ENCODE measurements at regions not wholly inside any gene's neighbourhood (a gene's known extent, or its start where the extent isn't known, plus 50 kb on each side); places are given as distances from the start of the nearest gene placed in this dataset.

DNA sequence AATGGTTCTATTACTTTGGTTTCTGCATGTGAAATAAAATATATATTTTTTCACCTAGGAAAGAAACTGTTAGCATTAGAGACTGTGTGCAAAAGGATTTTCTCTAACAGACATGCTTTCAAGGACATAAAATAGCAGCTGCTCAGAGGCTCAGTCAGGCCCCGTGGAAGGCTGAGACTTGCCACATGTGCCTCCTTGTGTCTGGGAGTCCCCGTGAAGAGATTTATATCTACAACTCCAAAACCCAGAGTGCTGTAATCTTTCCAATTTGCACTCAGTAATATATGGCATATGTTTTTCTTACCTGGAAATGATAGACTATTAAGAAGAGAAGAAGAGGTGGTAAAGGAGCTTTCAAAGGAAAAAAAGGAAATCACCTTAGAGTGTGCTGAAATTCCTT is 371.6 kb upstream of the OBI1 start:
- TF ChIP-seq, protein P1, sequence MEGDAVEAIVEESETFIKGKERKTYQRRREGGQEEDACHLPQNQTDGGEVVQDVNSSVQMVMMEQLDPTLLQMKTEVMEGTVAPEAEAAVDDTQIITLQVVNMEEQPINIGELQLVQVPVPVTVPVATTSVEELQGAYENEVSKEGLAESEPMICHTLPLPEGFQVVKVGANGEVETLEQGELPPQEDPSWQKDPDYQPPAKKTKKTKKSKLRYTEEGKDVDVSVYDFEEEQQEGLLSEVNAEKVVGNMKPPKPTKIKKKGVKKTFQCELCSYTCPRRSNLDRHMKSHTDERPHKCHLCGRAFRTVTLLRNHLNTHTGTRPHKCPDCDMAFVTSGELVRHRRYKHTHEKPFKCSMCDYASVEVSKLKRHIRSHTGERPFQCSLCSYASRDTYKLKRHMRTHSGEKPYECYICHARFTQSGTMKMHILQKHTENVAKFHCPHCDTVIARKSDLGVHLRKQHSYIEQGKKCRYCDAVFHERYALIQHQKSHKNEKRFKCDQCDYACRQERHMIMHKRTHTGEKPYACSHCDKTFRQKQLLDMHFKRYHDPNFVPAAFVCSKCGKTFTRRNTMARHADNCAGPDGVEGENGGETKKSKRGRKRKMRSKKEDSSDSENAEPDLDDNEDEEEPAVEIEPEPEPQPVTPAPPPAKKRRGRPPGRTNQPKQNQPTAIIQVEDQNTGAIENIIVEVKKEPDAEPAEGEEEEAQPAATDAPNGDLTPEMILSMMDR (IDR thresholded peaks at IDR 0.05): no peak
- TF ChIP-seq POLR2A (IDR thresholded peaks at IDR 0.05) (no peak), POLR2AphosphoS5 (IDR thresholded peaks at IDR 0.05) (no peak)

Data from prostate gland (tissue), 2 donors.